MCF 10A (cell line): ENCODE measurements at regions not wholly inside any gene's neighbourhood (a gene's known extent, or its start where the extent isn't known, plus 50 kb on each side); places are given as distances from the start of the nearest gene placed in this dataset.

Experiments
- BruUV-seq: library from RNA; stranded (reverse); fragments of 400-500 nt; replicated peaks from 2 replicates; lab custom pipeline; 2021; lab: Mats Ljungman, UMichigan
- CTCF ChIA-PET: fragments of 300-600 bp; sonication (Branson Sonifier 250); formaldehyde crosslinking; extraction: SDS; loops from one replicate; lab custom pipeline; 2021; ENCODE audit warnings: antibody characterized with exemption, inconsistent platforms; lab: Yijun Ruan, JAX
- POLR2A ChIA-PET: fragments of 300-600, 350-650 bp; sonication (Branson Sonifier 250); formaldehyde crosslinking; extraction: SDS; loops from one replicate; lab custom pipeline; 2020; ENCODE audit warnings: antibody characterized with exemption, inconsistent platforms; lab: Yijun Ruan, JAX
- DNase-seq: peaks from one replicate; pipeline ENCODE4 v3.0.0-alpha.2; 2018; ENCODE audit not compliant: unreplicated experiment
- H3K27ac Mint-ChIP-seq: one replicate; pipeline ENCODE4 v1.8.0; 2022; ENCODE audit warnings: mild to moderate bottlenecking, low read depth, mixed read lengths; ENCODE audit not compliant: unreplicated experiment
- H3K27me3 Mint-ChIP-seq: one replicate; pipeline ENCODE4 v1.8.0; 2022; ENCODE audit warnings: mixed read lengths; ENCODE audit not compliant: insufficient read depth, unreplicated experiment
- H3K36me3 Mint-ChIP-seq: one replicate; pipeline ENCODE4 v1.8.0; 2022; ENCODE audit warnings: mild to moderate bottlenecking, moderate library complexity, mixed read lengths; ENCODE audit not compliant: insufficient read depth, unreplicated experiment
- H3K4me1 Mint-ChIP-seq: one replicate; pipeline ENCODE4 v1.8.0; 2022; ENCODE audit warnings: mixed read lengths; ENCODE audit not compliant: insufficient read depth, unreplicated experiment
- H3K4me3 Mint-ChIP-seq: one replicate; pipeline ENCODE4 v1.8.0; 2022; ENCODE audit warnings: mild to moderate bottlenecking, moderate library complexity, mixed read lengths; ENCODE audit not compliant: unreplicated experiment
- H3K9me3 Mint-ChIP-seq: one replicate; pipeline ENCODE4 v1.8.0; 2022; ENCODE audit warnings: mixed read lengths; ENCODE audit not compliant: unreplicated experiment
- CTCF ChIP-seq: fragments of 200-600 bp; IDR thresholded peaks from one replicate; pipeline ENCODE4 v1.8.0; 2022; ENCODE audit warnings: antibody characterized with exemption, mild to moderate bottlenecking; ENCODE audit not compliant: unreplicated experiment
- intact Hi-C: fragments of 100-400 bp; cut with micrococcal nuclease; formaldehyde crosslinking; loops from 2 replicates; pipeline ENCODE4 v1.14.1; 2022

- TF ChIP-seq CTCF, result no peak
- Mint-ChIP-seq H3K4me3 (no peak overlapping the region), H3K27ac (no peak overlapping the region), H3K9me3 (peaks cover 18% of the 10 kb centered on the region), H3K36me3 (no peaks in the 10 kb centered on the region), H3K27me3 (no peaks in the 10 kb centered on the region), H3K4me1 (no peaks in the 10 kb centered on the region)
- BruUV-seq, result no TSS peak
- DNase-seq, result no peak
- ChIA-PET POLR2A (interaction anchor here (0.7 kb wide), 1 partner anchor 137 kb away, joined by 3 read pairs; no protein-coding TSS in a partner anchor), CTCF (no interaction called here)
- intact Hi-C loops, result no loop called here
Observed at GRCh38 chr12:33830070-33830469, 192.2 kb upstream of the ALG10 start.

GRCh38 chr12:33832900-33833299 is 189.4 kb upstream of the ALG10 start:
- no peak overlapping the region for H3K4me3 Mint-ChIP-seq
- no peak for DNase-seq
- no peak for TF ChIP-seq CTCF
- H3K27me3 Mint-ChIP-seq, result no peaks in the 10 kb centered on the region
- ChIA-PET POLR2A (no interaction called here), CTCF (interaction anchor here (0.7 kb wide), 1 partner anchor 259 kb away, joined by 3 read pairs; no protein-coding TSS in a partner anchor)
- intact Hi-C loops, result no loop called here
- no TSS peak for BruUV-seq
- no peak overlapping the region for H3K27ac Mint-ChIP-seq
- H3K9me3 Mint-ChIP-seq, result peaks cover 29% of the 10 kb centered on the region
- no peaks in the 10 kb centered on the region for H3K4me1 Mint-ChIP-seq
- H3K36me3 Mint-ChIP-seq, result no peaks in the 10 kb centered on the region

GRCh38 chr12:33834672-33835071 is 187.6 kb upstream of the ALG10 start:
- H3K36me3 Mint-ChIP-seq, result no peaks in the 10 kb centered on the region
- H3K27ac Mint-ChIP-seq, result no peak overlapping the region
- H3K27me3 Mint-ChIP-seq, result no peaks in the 10 kb centered on the region
- no TSS peak for BruUV-seq
- H3K4me1 Mint-ChIP-seq, result no peaks in the 10 kb centered on the region
- CTCF ChIA-PET, result no interaction called here
- H3K4me3 Mint-ChIP-seq, result no peak overlapping the region
- no peak for TF ChIP-seq CTCF
- H3K9me3 Mint-ChIP-seq, result peaks cover 35% of the 10 kb centered on the region
- POLR2A ChIA-PET, result interaction anchor here (0.6 kb wide), 1 partner anchor 760 kb away, joined by 4 read pairs; no protein-coding TSS in a partner anchor
- DNase-seq, result no peak
- intact Hi-C loops, result no loop called here

GRCh38 chr12:33876618-33877017 is 145.7 kb upstream of the ALG10 start:
- ChIA-PET CTCF (interaction anchor here (0.7 kb wide), 2 partner anchors 105 to 650 kb away, joined by 3 to 4 read pairs; no protein-coding TSS in a partner anchor), POLR2A (no interaction called here)
- BruUV-seq, result no TSS peak
- intact Hi-C loops, result no loop called here
- Mint-ChIP-seq H3K36me3 (peaks cover 2% of the 10 kb centered on the region), H3K4me3 (no peak overlapping the region), H3K27me3 (no peaks in the 10 kb centered on the region), H3K4me1 (no peaks in the 10 kb centered on the region), H3K27ac (no peak overlapping the region), H3K9me3 (peaks cover 27% of the 10 kb centered on the region)
- DNase-seq, result no peak
- no peak for TF ChIP-seq CTCF
